H1 (cell line): ENCODE measurements at regions not wholly inside any gene's neighbourhood (a gene's known extent, or its start where the extent isn't known, plus 50 kb on each side); places are given as distances from the start of the nearest gene placed in this dataset.

Experiments used
- CTCF ChIA-PET: fragments of 300-600 bp; sonication (Branson Sonifier 250); formaldehyde crosslinking; loops from one replicate; lab custom pipeline; 2021; ENCODE audit not compliant: partially characterized antibody; lab: Charles Lee
- POLR2A ChIA-PET: fragments of 300-600 bp; sonication (Branson Sonifier 250); formaldehyde crosslinking; loops from one replicate; lab custom pipeline; 2021; ENCODE audit warnings: inconsistent platforms; ENCODE audit not compliant: partially characterized antibody; lab: Charles Lee
- DNase-seq, 2 experiments: peaks; one replicate each; pipeline versions ENCODE4 v3.0.0 to v3.0.0-alpha.2; 2010 to 2022; ENCODE audit warnings: low spot score in 2 of 2, low read depth in 1 of 2, mixed read lengths in 1 of 2
- FAIRE-seq: peaks from 2 replicates; lab custom pipeline; 2011; peaks lifted over from hg19 to GRCh38; lab: Jason Lieb, UNC
- H2AFZ ChIP-seq: 2 replicates; pipeline ENCODE4 v1.8.1; 2012; ENCODE audit warnings: low read length, inconsistent platforms
- H2AK5ac ChIP-seq: 2 replicates; pipeline ENCODE4 v1.6.1; 2013; ENCODE audit warnings: low read depth, low read length
- H2BK120ac ChIP-seq: replicated peaks from 2 replicates; pipeline ENCODE3; 2013; ENCODE audit warnings: low read depth, low read length, inconsistent platforms
- H2BK12ac ChIP-seq: 2 replicates; pipeline ENCODE4 v1.6.1; 2013; ENCODE audit warnings: low read depth, low read length
- H2BK15ac ChIP-seq: 2 replicates; pipeline ENCODE4 v1.6.1; 2013; ENCODE audit warnings: low read length
- H2BK20ac ChIP-seq: 2 replicates; pipeline ENCODE4 v1.6.1; 2013; ENCODE audit warnings: low read length
- H2BK5ac ChIP-seq: 2 replicates; pipeline ENCODE4 v1.6.1; 2013; ENCODE audit warnings: low read depth, low read length
- H3K14ac ChIP-seq: 2 replicates; pipeline ENCODE4 v1.6.1; 2013; ENCODE audit warnings: inconsistent platforms; ENCODE audit not compliant: insufficient read length
- H3K18ac ChIP-seq: 2 replicates; pipeline ENCODE4 v1.6.1; 2013; ENCODE audit warnings: low read length; ENCODE audit errors: extremely low read depth
- H3K23ac ChIP-seq: 2 replicates; pipeline ENCODE4 v1.6.1; 2013; ENCODE audit warnings: inconsistent platforms; ENCODE audit not compliant: insufficient read length
- H3K23me2 ChIP-seq: 2 replicates; pipeline ENCODE4 v1.6.1; 2013; ENCODE audit warnings: low read depth, low read length
- H3K27ac ChIP-seq: 2 replicates; pipeline ENCODE4 v1.6.1; 2011; ENCODE audit warnings: low read depth, low read length, inconsistent platforms
- H3K27me3 ChIP-seq, 4 experiments: replicated peaks in 1 of 4; 1 replicate in 1 of 4; 2 replicates in 3 of 4; pipeline versions ENCODE4 v1.6.1 to v1.8.1; 2011 to 2013; ENCODE audit warnings: low read length in 3 of 4, mild to moderate bottlenecking in 3 of 4, inconsistent platforms in 2 of 4, mixed read lengths in 2 of 4, moderate library complexity in 1 of 4; ENCODE audit not compliant: control insufficient read depth in 3 of 4, insufficient read depth in 3 of 4; ENCODE audit errors: extremely low read depth in 1 of 4
- H3K36me3 ChIP-seq, 4 experiments: 2 replicates each; pipeline versions ENCODE4 v1.6.1 to v1.8.1; 2011 to 2013; ENCODE audit warnings: mild to moderate bottlenecking in 4 of 4, low read length in 3 of 4, moderate library complexity in 2 of 4, control low read depth in 1 of 4, inconsistent platforms in 1 of 4; ENCODE audit not compliant: insufficient read depth in 4 of 4, control insufficient read depth in 2 of 4
- H3K4ac ChIP-seq: replicated peaks from 2 replicates; pipeline ENCODE3; 2013; ENCODE audit warnings: low read length, low read depth, mixed read lengths, inconsistent platforms; ENCODE audit not compliant: insufficient read length
- H3K4me1 ChIP-seq, 4 experiments: replicated peaks in 1 of 4; 1 replicate in 1 of 4; 2 replicates in 3 of 4; pipeline versions ENCODE4 v1.6.1 to v1.8.1; 2011 to 2013; ENCODE audit warnings: low read length in 3 of 4, inconsistent platforms in 2 of 4, mixed read lengths in 1 of 4; ENCODE audit not compliant: insufficient read depth in 4 of 4, control insufficient read depth in 3 of 4
- H3K4me2 ChIP-seq, 2 experiments: 2 replicates each; pipeline versions ENCODE4 v1.6.1 to v1.8.1; 2011 to 2013; ENCODE audit warnings: low read depth in 2 of 2, low read length in 2 of 2, control low read depth in 1 of 2, inconsistent platforms in 1 of 2, mild to moderate bottlenecking in 1 of 2; ENCODE audit not compliant: insufficient read depth in 1 of 2
- H3K4me3 ChIP-seq, 4 experiments: fragments of 200-600, 300-600 bp in 1 of 4; sonication (generic), shearing (Covaris generic), sonication (Bioruptor Twin) in 1 of 4; 2 replicates each; pipeline versions ENCODE4 v1.5.1 to v1.8.1; 2011 to 2016; ENCODE audit warnings: low read length in 4 of 4, low read depth in 3 of 4, control low read depth in 2 of 4, inconsistent platforms in 2 of 4, mild to moderate bottlenecking in 2 of 4, mixed read lengths in 1 of 4, moderate library complexity in 1 of 4; ENCODE audit not compliant: insufficient read depth in 2 of 4; ENCODE audit errors: extremely low read depth in 1 of 4
- H3K56ac ChIP-seq: replicated peaks from 2 replicates; pipeline ENCODE3; 2013; ENCODE audit warnings: low read depth, mild to moderate bottlenecking, mixed read lengths, low read length, inconsistent platforms; ENCODE audit not compliant: insufficient read length
- H3K79me1 ChIP-seq: 2 replicates; pipeline ENCODE4 v1.6.1; 2013; ENCODE audit warnings: low read depth, low read length, control low read depth
- H3K79me2 ChIP-seq, 2 experiments: 2 replicates each; pipeline versions ENCODE4 v1.6.1 to v1.8.1; 2012 to 2013; ENCODE audit warnings: low read length in 2 of 2, mild to moderate bottlenecking in 2 of 2, inconsistent platforms in 1 of 2; ENCODE audit not compliant: insufficient read depth in 2 of 2, control insufficient read depth in 1 of 2
- H3K9ac ChIP-seq, 4 experiments: replicated peaks in 1 of 4; 1 replicate in 1 of 4; 2 replicates in 3 of 4; pipeline versions ENCODE4 v1.6.1 to v1.8.1; 2011 to 2013; ENCODE audit warnings: low read depth in 3 of 4, low read length in 3 of 4, control low read depth in 2 of 4, mild to moderate bottlenecking in 2 of 4, moderate library complexity in 2 of 4, inconsistent platforms in 1 of 4; ENCODE audit errors: extremely low read depth in 1 of 4
- H3K9me3 ChIP-seq, 2 experiments: 2 replicates each; pipeline versions ENCODE4 v1.6.1 to v1.8.1; 2012 to 2013; ENCODE audit warnings: mild to moderate bottlenecking in 2 of 2, moderate library complexity in 2 of 2, control low read depth in 1 of 2, inconsistent platforms in 1 of 2, low read depth in 1 of 2, low read length in 1 of 2, mixed read lengths in 1 of 2; ENCODE audit not compliant: insufficient read depth in 2 of 2
- H4K20me1 ChIP-seq, 2 experiments: replicated peaks in 1 of 2; 2 replicates each; pipeline versions ENCODE3 to v1.8.1; 2011 to 2013; ENCODE audit warnings: inconsistent platforms in 2 of 2, low read length in 2 of 2, mild to moderate bottlenecking in 1 of 2; ENCODE audit not compliant: insufficient read depth in 2 of 2, control insufficient read depth in 1 of 2
- H4K5ac ChIP-seq: 2 replicates; pipeline ENCODE4 v1.6.1; 2013; ENCODE audit warnings: low read length, low read depth, mixed read lengths, inconsistent platforms; ENCODE audit not compliant: insufficient read length
- H4K8ac ChIP-seq: 2 replicates; pipeline ENCODE4 v1.8.0; 2013; ENCODE audit warnings: mild to moderate bottlenecking, moderate library complexity, low read length, inconsistent platforms; ENCODE audit not compliant: insufficient read depth; ENCODE audit errors: extremely low read depth
- H4K91ac ChIP-seq: replicated peaks from 2 replicates; pipeline ENCODE3; 2013; ENCODE audit warnings: low read length, mixed read lengths, inconsistent platforms; ENCODE audit not compliant: insufficient read length
- ATF3 ChIP-seq: IDR thresholded peaks from 2 replicates; pipeline ENCODE4 v1.6.1; 2011; ENCODE audit warnings: low read depth, mild to moderate bottlenecking, low read length; ENCODE audit not compliant: insufficient read depth
- PHF8 ChIP-seq: fragments of 200-600 bp; sonication (generic); conservative IDR thresholded peaks from 2 replicates; pipeline ENCODE4 v1.7.1; 2012; ENCODE audit warnings: low read depth, mild to moderate bottlenecking, inconsistent platforms, low read length, moderate library complexity
- POLR2A ChIP-seq, 2 experiments: IDR thresholded peaks; 1 replicate in 1 of 2; 2 replicates in 1 of 2; pipeline ENCODE4 v1.6.1; 2011; ENCODE audit warnings: low read depth in 2 of 2, low read length in 2 of 2, mild to moderate bottlenecking in 2 of 2; ENCODE audit errors: control extremely low read depth in 1 of 2
- POLR2AphosphoS5 ChIP-seq: IDR thresholded peaks from 2 replicates; pipeline ENCODE4 v1.6.1; 2011; ENCODE audit warnings: low read depth, low read length
- RFX5 ChIP-seq: IDR thresholded peaks from 2 replicates; pipeline ENCODE4 v1.6.1; 2011; ENCODE audit warnings: low read depth, low read length, improper control_type of control experiment, borderline replicate concordance
- YY1 ChIP-seq: IDR thresholded peaks from 2 replicates; pipeline ENCODE4 v1.6.1; 2011; ENCODE audit warnings: low read depth, mild to moderate bottlenecking, low read length
- WGBS, 2 experiments: shearing (Covaris generic) in 1 of 2; methylation state at CpG; one replicate each; pipeline versions ENCODE4 v1.1.6 to v1.1.7; 2013 to 2015; ENCODE audit warnings: low lambda C conversion rate in 2 of 2, mixed read lengths in 2 of 2, inconsistent platforms in 1 of 2, low coverage in 1 of 2, missing lambda C conversion rate in 1 of 2; ENCODE audit not compliant: insufficient replicate concordance in 2 of 2, insufficient coverage in 1 of 2, insufficient read length in 1 of 2; ENCODE audit errors: extremely low coverage in 1 of 2, missing lambda C conversion rate in 1 of 2; 5-methylcytosine and 5-hydroxymethylcytosine counted together

- Histone ChIP-seq H3K56ac (no peak overlapping the region), H3K23me2 (no peaks in the 10 kb centered on the region), H3K79me1 (no peaks in the 10 kb centered on the region; the same call in 1 of the 2 replicates), H3K23ac (no peak overlapping the region), H3K27me3 (no peaks in the 10 kb centered on the region), H3K36me3 (no peaks in the 10 kb centered on the region), H3K14ac (no peak overlapping the region), H3K18ac (no peak overlapping the region), H2BK20ac (no peak overlapping the region), H3K4me1 (peaks cover 0 to 9% (median 1%) of the 10 kb centered on the region in 4 experiments; a peak in 3 of 7 replicates), H2AK5ac (no peak overlapping the region), H4K8ac (no peak overlapping the region), H3K27ac (no peak overlapping the region), H2AFZ (no peak overlapping the region), H2BK15ac (no peak overlapping the region), H3K4ac (no peak overlapping the region), H2BK12ac (no peak overlapping the region), H3K4me3 (no peak overlapping the region), H3K4me2 (no peak overlapping the region), H4K91ac (no peak overlapping the region), H4K5ac (no peak overlapping the region), H4K20me1 (no peaks in the 10 kb centered on the region), H3K79me2 (no peaks in the 10 kb centered on the region), H2BK5ac (no peak overlapping the region), H2BK120ac (no peak overlapping the region), H3K9ac (no peak overlapping the region), H3K9me3 (peaks cover 4 to 8% of the 10 kb centered on the region in 2 experiments; a peak in 1 of 4 replicates)
- FAIRE-seq (no peak), DNase-seq (no peak)
- ChIA-PET CTCF (interaction anchor here (1.1 to 1.5 kb wide), 4 partner anchors 11 to 39 kb away, joined by 3 to 4 read pairs (median 4); no protein-coding TSS in a partner anchor), POLR2A (no interaction called here)
- TF ChIP-seq PHF8 (no peak), YY1 (no peak), POLR2AphosphoS5 (no peak), POLR2A (IDR thresholded peaks at IDR 0.05; ENCODE audit: control extremely low read depth in 1 of 2, low read depth in 2 of 2, low read length in 2 of 2) (no peak), ATF3 (no peak), RFX5 (no peak)
- 68% methylated on average over 7 of the region's 7 CpGs; no CpG with 5 or more reads in 1 of the 2 experiments for WGBS, 2 experiments
These were observed 72.7 kb upstream of the TAMM41 start for GRCh38 chr3:11919390-11919789.
